Activated CD4-positive, alpha-beta T cell treated with anti-CD3 and anti-CD28 coated beads for 36 hours (primary cell): ENCODE measurements at regions not wholly inside any gene's neighbourhood (a gene's known extent, or its start where the extent isn't known, plus 50 kb on each side); places are given as distances from the start of the nearest gene placed in this dataset.

Experiments
- ATAC-seq: fragments of 200-7000 bp; cut with Tn5 transposase; one replicate; pipeline ENCODE4 v1.10.0; 2021; ENCODE audit warnings: mild to moderate bottlenecking, moderate library complexity
- CTCF ChIA-PET: fragments of 350-600 bp; sonication (Branson Sonifier 250); formaldehyde crosslinking; loops from one replicate; lab custom pipeline; 2021; ENCODE audit warnings: antibody characterized with exemption; lab: Charles Lee
- POLR2A ChIA-PET: fragments of 350-600 bp; sonication (Branson Sonifier 250); formaldehyde crosslinking; loops from one replicate; lab custom pipeline; 2021; ENCODE audit warnings: antibody characterized with exemption, inconsistent platforms; lab: Charles Lee
- DNase-seq: peaks from one replicate; pipeline ENCODE4 v3.0.0-alpha.2; 2020
- H3K27ac Mint-ChIP-seq: one replicate; pipeline ENCODE4 v1.8.0; 2021; ENCODE audit warnings: mixed read lengths
- H3K27me3 Mint-ChIP-seq: one replicate; pipeline ENCODE4 v1.8.0; 2021; ENCODE audit warnings: mixed read lengths
- H3K36me3 Mint-ChIP-seq: one replicate; pipeline ENCODE4 v1.8.0; 2021; ENCODE audit warnings: low read depth, mixed read lengths
- H3K4me1 Mint-ChIP-seq: one replicate; pipeline ENCODE4 v1.8.0; 2021; ENCODE audit warnings: mixed read lengths
- H3K4me3 Mint-ChIP-seq: one replicate; pipeline ENCODE4 v1.8.0; 2021; ENCODE audit warnings: mild to moderate bottlenecking, moderate library complexity, mixed read lengths
- H3K9me3 Mint-ChIP-seq: one replicate; pipeline ENCODE4 v1.8.0; 2021; ENCODE audit warnings: low read depth, mixed read lengths
- intact Hi-C, 2 experiments: fragments of 100-400 bp; cut with DNase I in 1 of 2; cut with micrococcal nuclease in 1 of 2; formaldehyde crosslinking; loops; one replicate each; pipeline versions ENCODE4 v1.14.2 to v1.15.1; 2022 to 2024; cut with DNase I, micrococcal nuclease

DNA sequence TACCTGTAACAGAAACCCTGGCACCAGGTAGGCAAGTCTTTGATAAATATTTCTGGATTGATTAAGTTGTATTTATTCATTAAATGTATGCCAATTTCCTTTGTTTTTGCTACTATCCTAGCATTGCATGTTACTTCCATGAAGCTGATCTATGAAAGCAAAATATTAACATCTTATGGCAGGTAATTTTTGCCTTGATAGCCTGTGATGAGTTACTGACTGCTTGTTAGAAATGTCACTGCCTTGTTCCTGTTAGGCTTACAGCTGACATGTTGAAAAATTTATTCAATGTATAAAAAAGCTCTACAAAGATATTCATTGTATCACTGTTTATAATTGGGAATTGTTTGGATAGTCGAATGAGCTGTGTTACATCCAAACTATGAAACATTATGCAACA is 830.1 kb downstream of the TUSC7 start:
- Mint-ChIP-seq H3K4me3 (no peak overlapping the region), H3K36me3 (no peaks in the 10 kb centered on the region), H3K9me3 (peaks cover 2% of the 10 kb centered on the region), H3K27ac (no peak overlapping the region), H3K4me1 (no peaks in the 10 kb centered on the region), H3K27me3 (no peaks in the 10 kb centered on the region)
- ChIA-PET POLR2A (no interaction called here), CTCF (no interaction called here)
- DNase-seq (no peak), ATAC-seq (no peak)
- intact Hi-C loops = no loop called here

DNA sequence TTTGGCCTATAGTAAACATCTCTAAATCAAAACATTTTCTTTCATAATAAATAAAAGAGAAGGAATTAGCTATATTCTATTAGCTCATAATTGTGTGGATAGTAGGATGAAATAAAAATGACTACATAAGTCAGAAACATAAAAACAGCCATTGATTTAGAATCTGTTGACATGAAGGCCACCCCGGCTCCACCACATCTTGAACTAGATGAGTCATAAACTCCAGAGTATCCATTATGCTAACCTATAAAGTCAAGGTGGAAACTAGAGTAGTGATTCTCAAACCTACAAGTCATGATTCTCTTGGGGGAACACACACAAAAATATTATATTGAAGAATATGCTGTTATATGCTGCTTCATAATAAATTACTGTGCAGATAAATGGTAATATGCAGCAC is 831.0 kb downstream of the TUSC7 start:
- DNase-seq = no peak
- ChIA-PET CTCF (no interaction called here), POLR2A (no interaction called here)
- intact Hi-C loops = no loop called here
- H3K36me3 Mint-ChIP-seq = no peaks in the 10 kb centered on the region
- no peak overlapping the region for H3K4me3 Mint-ChIP-seq
- H3K9me3 Mint-ChIP-seq = peaks cover 2% of the 10 kb centered on the region
- no peaks in the 10 kb centered on the region for H3K4me1 Mint-ChIP-seq
- H3K27ac Mint-ChIP-seq = no peak overlapping the region
- no peak for ATAC-seq
- H3K27me3 Mint-ChIP-seq = no peaks in the 10 kb centered on the region

DNA sequence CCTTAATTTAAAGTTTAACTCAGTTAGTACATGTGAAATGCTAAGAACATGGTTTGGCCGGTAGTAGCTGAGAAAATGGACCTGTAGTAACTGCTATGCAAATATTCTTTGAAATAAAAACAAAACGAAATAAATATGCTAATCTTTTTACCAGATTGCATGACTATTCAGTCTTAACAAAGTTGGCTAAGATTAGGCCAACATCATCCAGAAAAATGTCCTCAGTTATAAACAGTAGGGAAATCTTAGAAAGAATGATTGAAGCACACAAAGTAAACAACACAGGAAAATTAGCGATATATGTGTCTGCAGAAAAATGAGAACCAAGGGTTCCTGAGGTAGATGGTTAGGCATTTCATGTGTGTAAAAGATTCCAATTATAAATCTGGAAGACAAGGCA is 832.1 kb downstream of the TUSC7 start:
- Mint-ChIP-seq H3K27ac (no peak overlapping the region), H3K9me3 (peaks cover 5% of the 10 kb centered on the region), H3K27me3 (no peaks in the 10 kb centered on the region), H3K4me3 (no peak overlapping the region), H3K36me3 (no peaks in the 10 kb centered on the region), H3K4me1 (no peaks in the 10 kb centered on the region)
- intact Hi-C loops = no loop called here
- ChIA-PET CTCF (no interaction called here), POLR2A (no interaction called here)
- ATAC-seq (no peak), DNase-seq (no peak)

DNA sequence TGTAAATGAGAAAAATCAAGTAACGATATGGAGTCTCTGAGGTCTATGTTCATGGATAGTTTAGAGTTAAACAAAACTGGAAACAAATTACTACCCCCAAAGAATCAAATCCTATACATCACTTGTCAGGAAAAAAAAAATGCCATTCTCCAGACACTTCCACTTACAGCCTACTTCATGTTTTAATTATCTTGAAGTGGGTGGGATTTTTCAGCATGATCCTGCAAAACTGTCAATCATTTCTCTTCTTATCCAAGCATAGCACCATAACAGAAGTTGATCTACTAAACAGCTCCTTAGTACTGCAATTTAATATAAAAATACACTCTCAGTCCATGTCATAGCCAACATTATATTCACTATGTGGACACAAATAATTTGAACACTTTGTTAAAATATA is 833.9 kb downstream of the TUSC7 start:
- no peaks in the 10 kb centered on the region for H3K27me3 Mint-ChIP-seq
- intact Hi-C loops = no loop called here
- no peak for DNase-seq
- H3K4me1 Mint-ChIP-seq = no peaks in the 10 kb centered on the region
- no peak for ATAC-seq
- H3K36me3 Mint-ChIP-seq = no peaks in the 10 kb centered on the region
- ChIA-PET POLR2A (no interaction called here), CTCF (no interaction called here)
- H3K4me3 Mint-ChIP-seq = no peak overlapping the region
- H3K27ac Mint-ChIP-seq = no peak overlapping the region
- peaks cover 5% of the 10 kb centered on the region for H3K9me3 Mint-ChIP-seq

DNA sequence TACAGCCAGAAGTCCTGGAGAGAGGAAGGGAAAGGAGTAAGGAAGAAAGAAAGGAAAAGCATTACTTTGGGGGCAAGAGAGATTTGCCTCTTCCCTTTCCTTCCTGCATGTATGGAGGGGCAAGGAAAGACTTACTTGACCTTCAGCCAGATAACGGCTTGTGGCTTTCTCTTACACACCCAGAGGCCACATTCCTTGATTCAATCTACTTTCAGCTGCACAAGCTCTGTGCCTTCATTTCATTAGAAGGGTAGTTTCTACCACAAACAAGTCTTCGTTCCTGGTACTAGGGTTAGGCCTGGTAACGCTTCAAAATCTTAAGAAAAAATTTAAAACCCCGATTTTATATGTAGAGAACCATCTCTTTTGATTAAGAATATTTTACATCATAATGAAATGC is 835.9 kb downstream of the TUSC7 start:
- Mint-ChIP-seq H3K27me3 (no peaks in the 10 kb centered on the region), H3K9me3 (peaks cover 5% of the 10 kb centered on the region), H3K27ac (no peak overlapping the region), H3K4me3 (no peak overlapping the region), H3K36me3 (no peaks in the 10 kb centered on the region), H3K4me1 (no peaks in the 10 kb centered on the region)
- CTCF ChIA-PET = no interaction called here
- intact Hi-C loops = no loop called here
- no peak for DNase-seq
- POLR2A ChIA-PET = no interaction called here
- no peak for ATAC-seq

DNA sequence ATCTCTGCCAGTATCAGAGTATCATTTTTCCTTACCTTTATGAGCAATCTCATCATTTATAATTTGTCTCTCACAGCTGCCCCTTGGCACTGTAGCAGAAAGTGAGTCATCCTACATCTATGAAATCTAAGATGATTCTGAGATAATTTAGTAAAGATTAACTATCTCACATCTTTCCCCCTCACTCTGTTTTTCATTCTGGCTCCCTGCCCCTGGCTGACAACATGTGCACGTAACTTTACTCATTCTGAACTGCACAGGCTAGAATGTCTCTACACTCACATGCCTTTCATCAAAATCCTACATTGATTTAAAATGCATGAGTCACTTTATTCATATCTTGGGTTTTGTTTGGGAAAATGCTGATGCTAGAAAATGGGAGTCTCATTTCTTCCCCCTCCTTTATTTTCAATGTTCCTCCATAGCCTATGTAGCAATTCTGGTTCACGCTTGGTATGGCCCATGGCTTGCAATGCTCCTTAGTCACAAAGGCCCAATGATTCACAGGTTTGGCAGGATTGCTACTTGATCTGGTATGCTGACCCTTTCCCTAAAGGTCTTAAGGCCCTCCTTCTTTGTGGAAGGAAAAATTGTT is 838.5 kb downstream of the TUSC7 start:
- ChIA-PET POLR2A (interaction anchor here (0.6 kb wide), 1 partner anchor 63 kb away, joined by 5 read pairs; no protein-coding TSS in a partner anchor), CTCF (no interaction called here)
- DNase-seq = no peak
- Mint-ChIP-seq H3K9me3 (peaks cover 5% of the 10 kb centered on the region), H3K4me3 (no peak overlapping the region), H3K4me1 (no peaks in the 10 kb centered on the region), H3K36me3 (no peaks in the 10 kb centered on the region), H3K27me3 (no peaks in the 10 kb centered on the region), H3K27ac (no peak overlapping the region)
- intact Hi-C loops = no loop called here
- no peak for ATAC-seq

DNA sequence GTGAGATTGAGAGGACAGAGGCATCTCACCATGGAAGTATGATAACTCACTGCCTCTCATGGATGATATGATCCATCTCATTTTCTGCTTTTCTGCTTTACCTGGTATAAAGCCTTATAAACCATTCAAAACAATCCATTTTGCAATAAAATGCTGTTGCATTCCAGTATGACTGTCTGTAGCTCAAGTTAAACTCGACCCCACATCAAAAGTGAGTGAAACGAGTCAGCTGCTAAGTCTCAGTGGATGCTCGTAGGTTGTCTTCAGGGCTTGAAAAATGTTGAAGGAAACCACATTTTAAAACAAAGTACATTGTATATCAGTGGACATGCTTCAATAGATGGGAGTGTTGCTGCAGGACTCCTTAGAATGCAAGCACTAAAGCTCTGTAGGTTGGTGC is 839.0 kb downstream of the TUSC7 start:
- ChIA-PET CTCF (no interaction called here), POLR2A (interaction anchor here (0.6 kb wide), 1 partner anchor 63 kb away, joined by 5 read pairs; no protein-coding TSS in a partner anchor)

DNA sequence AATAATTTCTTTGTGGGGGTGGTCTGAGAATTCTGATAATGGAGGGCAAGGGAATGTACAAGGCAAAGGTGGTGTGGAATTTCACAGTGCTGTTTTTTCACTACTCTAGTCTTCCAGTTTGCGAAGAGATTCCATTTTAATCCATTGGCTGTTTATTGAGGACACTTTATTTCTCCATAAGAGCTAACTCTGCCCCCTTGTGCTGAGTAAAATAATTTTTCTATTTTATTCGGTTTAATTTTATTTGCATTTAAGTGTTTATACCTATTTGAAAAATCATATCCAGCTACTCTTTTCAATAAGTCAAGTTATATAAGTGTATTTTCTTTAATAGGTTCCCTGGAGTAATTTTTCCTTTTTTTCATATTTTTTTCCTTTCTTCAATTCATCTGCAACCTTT is 840.1 kb downstream of the TUSC7 start:
- no peak for DNase-seq

More for the DNA sequence above, 839.0 kb downstream of the TUSC7 start:
- H3K4me1 Mint-ChIP-seq = no peaks in the 10 kb centered on the region
- no peak overlapping the region for H3K4me3 Mint-ChIP-seq
- no peaks in the 10 kb centered on the region for H3K27me3 Mint-ChIP-seq
- DNase-seq (no peak), ATAC-seq (no peak)
- intact Hi-C loops = no loop called here
- H3K36me3 Mint-ChIP-seq = no peaks in the 10 kb centered on the region
- peaks cover 6% of the 10 kb centered on the region for H3K9me3 Mint-ChIP-seq
- no peak overlapping the region for H3K27ac Mint-ChIP-seq

DNA sequence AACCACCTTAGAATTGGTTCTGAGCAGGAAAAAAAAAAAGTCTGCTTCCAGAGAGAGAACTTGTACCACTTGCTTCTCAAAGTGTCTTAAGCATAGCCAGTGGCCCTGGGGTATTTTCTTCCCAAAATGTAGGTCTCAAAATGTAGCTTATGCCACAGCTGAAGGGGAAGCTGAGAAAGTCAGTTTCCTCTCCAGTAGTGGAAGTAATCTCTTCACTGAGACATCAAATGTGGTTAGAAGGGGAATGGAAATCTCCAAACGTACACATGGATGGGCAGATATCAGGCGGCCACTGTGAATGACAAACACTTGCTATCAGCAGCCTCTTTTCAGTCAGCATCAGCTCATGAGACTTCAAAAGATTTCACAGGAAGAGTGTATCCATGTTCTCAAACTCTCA is 841.2 kb downstream of the TUSC7 start:
- no peak overlapping the region for H3K27ac Mint-ChIP-seq
- H3K27me3 Mint-ChIP-seq = no peaks in the 10 kb centered on the region
- ATAC-seq = no peak
- H3K4me3 Mint-ChIP-seq = no peak overlapping the region
- no peak for DNase-seq
- POLR2A ChIA-PET = no interaction called here
- CTCF ChIA-PET = interaction anchor here (1.5 kb wide), 1 partner anchor 16 kb away, joined by 4 read pairs; no protein-coding TSS in a partner anchor
- no peaks in the 10 kb centered on the region for H3K36me3 Mint-ChIP-seq
- H3K9me3 Mint-ChIP-seq = peaks cover 6% of the 10 kb centered on the region
- no peaks in the 10 kb centered on the region for H3K4me1 Mint-ChIP-seq
- intact Hi-C loops = no loop called here

More for the DNA sequence above, 840.1 kb downstream of the TUSC7 start:
- intact Hi-C loops = no loop called here
- Mint-ChIP-seq H3K27ac (no peak overlapping the region), H3K27me3 (no peaks in the 10 kb centered on the region), H3K4me1 (no peaks in the 10 kb centered on the region), H3K9me3 (peaks cover 6% of the 10 kb centered on the region), H3K4me3 (no peak overlapping the region), H3K36me3 (no peaks in the 10 kb centered on the region)
- ChIA-PET POLR2A (no interaction called here), CTCF (interaction anchor here (1.5 kb wide), 1 partner anchor 17 kb away, joined by 4 read pairs; no protein-coding TSS in a partner anchor)
- ATAC-seq = no peak

DNA sequence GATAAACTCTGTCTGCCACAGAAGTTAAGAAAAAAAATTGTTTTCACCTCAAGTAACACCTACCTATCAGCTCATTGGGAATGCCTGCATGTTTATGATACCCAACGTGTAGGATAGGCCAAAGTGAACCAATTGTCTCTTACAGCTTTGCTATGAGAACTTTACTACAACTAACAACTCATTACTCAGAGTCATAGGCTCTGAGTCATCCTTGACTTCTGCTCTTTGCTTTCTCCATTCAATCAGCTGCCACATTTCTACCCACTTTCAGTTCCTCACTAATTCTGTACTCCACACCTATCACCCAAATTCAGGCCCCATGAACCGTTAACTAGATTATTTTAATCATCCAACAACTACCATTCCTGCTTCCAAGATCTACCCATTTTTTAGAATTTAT is 843.9 kb downstream of the TUSC7 start:
- Mint-ChIP-seq H3K27ac (no peak overlapping the region), H3K4me3 (no peak overlapping the region), H3K27me3 (no peaks in the 10 kb centered on the region), H3K4me1 (no peaks in the 10 kb centered on the region), H3K36me3 (no peaks in the 10 kb centered on the region), H3K9me3 (peaks cover 5% of the 10 kb centered on the region)
- ChIA-PET CTCF (no interaction called here), POLR2A (no interaction called here)
- intact Hi-C loops = no loop called here
- ATAC-seq (no peak), DNase-seq (no peak)

DNA sequence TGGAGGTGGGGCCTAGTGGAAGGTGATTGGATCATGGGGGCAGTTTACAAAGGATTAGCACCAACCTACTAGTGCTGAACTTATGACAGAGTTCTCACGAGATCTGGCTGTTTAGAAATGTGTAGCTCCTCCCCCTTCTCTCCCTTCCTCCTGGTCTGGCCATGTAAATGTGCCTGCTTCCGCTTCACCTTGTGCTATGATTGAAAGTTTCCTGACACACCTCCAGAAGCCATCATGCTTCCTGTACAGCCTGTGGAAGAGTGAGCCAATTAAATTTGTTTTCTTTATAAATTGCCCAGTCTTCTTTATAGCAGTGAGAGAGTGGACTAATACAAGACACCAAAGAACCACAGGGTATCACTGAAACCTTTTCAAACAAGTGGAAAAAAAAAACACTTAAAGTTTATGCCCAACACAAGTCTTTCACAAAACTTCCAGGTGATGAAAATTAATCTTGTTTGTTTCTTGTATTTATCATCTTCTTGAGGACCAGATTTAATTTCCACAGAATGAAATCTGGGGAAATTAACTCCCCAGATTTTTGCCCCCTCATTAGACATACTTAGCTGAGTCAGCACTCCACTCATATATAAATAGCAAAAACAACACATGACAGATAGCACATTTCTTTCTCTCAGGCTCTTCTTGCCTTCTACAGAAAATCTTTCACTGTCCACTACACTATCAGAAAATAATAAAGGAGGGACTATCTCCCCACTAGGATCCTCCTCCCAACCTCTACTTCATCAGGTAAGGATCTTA is 847.2 kb downstream of the TUSC7 start:
- no peak for DNase-seq
- H3K36me3 Mint-ChIP-seq = no peaks in the 10 kb centered on the region
- ATAC-seq = no peak
- H3K27me3 Mint-ChIP-seq = no peaks in the 10 kb centered on the region
- H3K27ac Mint-ChIP-seq = no peak overlapping the region
- ChIA-PET POLR2A (no interaction called here), CTCF (no interaction called here)
- H3K9me3 Mint-ChIP-seq = peaks cover 5% of the 10 kb centered on the region
- H3K4me1 Mint-ChIP-seq = no peaks in the 10 kb centered on the region
- no peak overlapping the region for H3K4me3 Mint-ChIP-seq
- intact Hi-C loops = no loop called here

DNA sequence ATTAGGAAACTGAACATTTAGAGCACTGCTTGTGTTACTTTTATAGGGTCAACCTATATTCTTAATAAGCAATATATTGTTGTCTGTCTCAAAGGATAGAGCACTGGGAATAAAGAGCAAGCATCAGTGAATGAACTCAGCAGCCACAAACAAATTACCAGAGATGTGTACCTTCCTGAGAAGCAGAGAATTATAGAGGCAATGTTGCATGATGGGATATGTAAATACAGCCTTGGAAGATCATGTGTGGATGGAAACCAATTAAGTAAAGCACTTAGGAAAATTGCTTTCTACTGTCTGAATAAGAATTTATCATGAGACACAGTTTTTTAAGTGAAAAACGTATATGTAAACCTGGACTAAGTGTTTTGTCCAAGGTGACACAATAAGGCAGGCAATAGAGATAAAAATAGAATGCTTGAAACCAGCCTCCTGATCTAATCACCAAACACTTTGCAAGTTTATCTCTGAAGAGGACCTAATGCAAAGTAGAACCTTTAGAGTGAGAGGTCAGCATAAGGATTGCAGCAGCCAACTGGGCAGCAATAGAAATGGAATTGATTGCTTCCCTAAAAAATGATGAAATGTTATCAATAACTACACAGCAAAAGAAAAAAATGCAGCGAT is 848.0 kb downstream of the TUSC7 start:
- ChIA-PET CTCF (no interaction called here), POLR2A (no interaction called here)
- Mint-ChIP-seq H3K27me3 (no peaks in the 10 kb centered on the region), H3K36me3 (no peaks in the 10 kb centered on the region), H3K4me3 (no peak overlapping the region), H3K9me3 (peaks cover 5% of the 10 kb centered on the region), H3K4me1 (no peaks in the 10 kb centered on the region), H3K27ac (no peak overlapping the region)
- intact Hi-C loops = no loop called here
- ATAC-seq (no peak), DNase-seq (no peak)
